ENCODE measurements at regions not wholly inside any gene's neighbourhood (a gene's known extent, or its start where the extent isn't known, plus 50 kb on each side); places are given as distances from the start of the nearest gene placed in this dataset.

DNA sequence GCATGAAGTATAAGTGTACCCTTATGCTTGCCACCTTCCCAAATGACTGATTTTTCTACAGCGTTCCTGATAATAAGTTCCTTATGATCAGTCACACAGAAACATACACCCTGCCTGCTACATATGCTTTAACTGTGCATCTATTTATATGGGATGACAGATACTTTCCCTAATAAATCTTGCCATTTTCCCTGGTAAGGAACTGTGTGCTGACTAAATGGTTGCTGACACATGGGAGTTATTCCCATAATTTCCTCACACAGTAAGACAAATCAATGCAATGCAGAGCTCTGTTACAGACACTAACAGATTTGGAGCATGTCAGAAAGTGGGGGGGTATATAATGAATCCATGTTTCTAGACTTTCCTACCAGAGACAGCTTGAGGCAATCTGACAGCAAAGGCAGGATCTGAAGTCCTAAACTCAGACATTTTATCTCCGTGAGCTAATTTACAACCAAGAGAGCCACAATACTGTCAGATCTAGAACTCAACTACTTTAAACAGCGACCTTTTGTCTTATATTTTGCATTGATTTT lies 86.9 kb upstream of the TCF12 start:
- Histone ChIP-seq H3K36me3 (ENCODE audit: control insufficient read depth, insufficient read depth, low read length) (no peaks in the 10 kb centered on the region), H3K4me3 (ENCODE audit: low read depth, low read length) (no peak overlapping the region), H3K27me3 (ENCODE audit: control insufficient read depth, insufficient read depth, low read length) (no peaks in the 10 kb centered on the region)
- DNase-seq (ENCODE audit: low read depth) = no peak
- TF ChIP-seq, protein P1, sequence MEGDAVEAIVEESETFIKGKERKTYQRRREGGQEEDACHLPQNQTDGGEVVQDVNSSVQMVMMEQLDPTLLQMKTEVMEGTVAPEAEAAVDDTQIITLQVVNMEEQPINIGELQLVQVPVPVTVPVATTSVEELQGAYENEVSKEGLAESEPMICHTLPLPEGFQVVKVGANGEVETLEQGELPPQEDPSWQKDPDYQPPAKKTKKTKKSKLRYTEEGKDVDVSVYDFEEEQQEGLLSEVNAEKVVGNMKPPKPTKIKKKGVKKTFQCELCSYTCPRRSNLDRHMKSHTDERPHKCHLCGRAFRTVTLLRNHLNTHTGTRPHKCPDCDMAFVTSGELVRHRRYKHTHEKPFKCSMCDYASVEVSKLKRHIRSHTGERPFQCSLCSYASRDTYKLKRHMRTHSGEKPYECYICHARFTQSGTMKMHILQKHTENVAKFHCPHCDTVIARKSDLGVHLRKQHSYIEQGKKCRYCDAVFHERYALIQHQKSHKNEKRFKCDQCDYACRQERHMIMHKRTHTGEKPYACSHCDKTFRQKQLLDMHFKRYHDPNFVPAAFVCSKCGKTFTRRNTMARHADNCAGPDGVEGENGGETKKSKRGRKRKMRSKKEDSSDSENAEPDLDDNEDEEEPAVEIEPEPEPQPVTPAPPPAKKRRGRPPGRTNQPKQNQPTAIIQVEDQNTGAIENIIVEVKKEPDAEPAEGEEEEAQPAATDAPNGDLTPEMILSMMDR (IDR thresholded peaks at IDR 0.05; ENCODE audit: insufficient read depth, low read length, poor library complexity, severe bottlenecking) = no peak

DNA sequence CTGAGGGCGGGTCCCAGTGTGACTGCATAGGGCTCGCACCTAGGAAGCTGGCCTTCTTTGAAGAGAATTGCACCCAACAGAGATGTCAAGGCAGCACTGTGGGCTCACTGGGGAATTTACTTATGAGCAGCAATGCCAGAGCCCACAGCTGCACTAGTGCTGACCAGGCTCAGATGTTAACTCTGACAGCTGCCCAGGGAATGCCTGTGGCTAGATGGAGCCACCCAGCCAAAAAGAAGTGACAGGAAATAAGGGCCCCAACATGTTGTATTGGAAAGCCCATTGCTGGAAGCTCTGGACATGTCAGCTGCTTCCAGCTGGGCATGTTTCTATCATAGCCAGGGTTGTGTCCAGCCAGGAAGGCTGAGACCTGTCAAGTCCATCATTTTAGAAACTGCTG lies 90.9 kb upstream of the ZNF280D start:
- no peaks in the 10 kb centered on the region for H3K27me3 ChIP-seq (ENCODE audit: control insufficient read depth, insufficient read depth, low read length)
- H3K36me3 ChIP-seq (ENCODE audit: control insufficient read depth, insufficient read depth, low read length) = no peaks in the 10 kb centered on the region
- H3K4me3 ChIP-seq (ENCODE audit: low read depth, low read length) = no peak overlapping the region
- DNase-seq (ENCODE audit: low read depth) = no peak
- TF ChIP-seq, protein P1 (IDR thresholded peaks at IDR 0.05; ENCODE audit: insufficient read depth, low read length, poor library complexity, severe bottlenecking) = no peak

DNA sequence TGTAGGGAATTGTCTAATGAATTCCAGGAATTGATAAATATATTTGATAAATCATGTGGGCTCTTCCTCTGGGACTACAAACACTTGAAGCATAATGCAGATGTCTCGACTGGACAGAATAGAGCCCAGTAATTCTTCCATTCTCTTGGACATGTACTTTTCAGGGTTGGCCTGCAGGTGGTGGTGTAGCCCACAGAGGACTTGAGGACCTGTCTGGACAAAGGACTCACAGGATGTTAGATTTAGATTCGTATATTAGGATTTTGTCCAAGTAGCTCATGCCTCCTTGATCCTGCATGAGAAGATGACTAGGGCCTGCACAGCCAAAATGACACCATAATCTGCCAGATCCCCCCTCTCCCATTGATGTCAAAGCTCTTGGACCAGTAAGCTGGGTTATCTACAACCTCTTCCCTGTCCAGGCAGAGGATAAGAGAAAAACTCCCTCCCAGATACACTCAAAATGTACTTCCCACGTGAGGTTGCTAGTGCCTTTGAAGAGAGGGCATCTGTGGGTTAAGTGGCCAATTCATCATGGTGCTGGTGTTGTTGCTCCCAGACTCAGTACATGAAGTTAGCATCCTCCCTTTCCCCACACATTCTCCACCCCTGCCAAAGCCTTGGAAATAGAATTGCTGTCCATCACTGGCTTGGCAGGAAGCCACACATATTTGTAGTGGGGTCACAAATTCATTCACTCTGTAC lies 88.6 kb upstream of the ZNF280D start:
- TF ChIP-seq, protein P1 (IDR thresholded peaks at IDR 0.05; ENCODE audit: insufficient read depth, low read length, poor library complexity, severe bottlenecking) = peak; percentile 74
- no peak for DNase-seq (ENCODE audit: low read depth)
- Histone ChIP-seq H3K27me3 (ENCODE audit: control insufficient read depth, insufficient read depth, low read length) (no peaks in the 10 kb centered on the region), H3K4me3 (ENCODE audit: low read depth, low read length) (no peak overlapping the region), H3K36me3 (ENCODE audit: control insufficient read depth, insufficient read depth, low read length) (no peaks in the 10 kb centered on the region)

DNA sequence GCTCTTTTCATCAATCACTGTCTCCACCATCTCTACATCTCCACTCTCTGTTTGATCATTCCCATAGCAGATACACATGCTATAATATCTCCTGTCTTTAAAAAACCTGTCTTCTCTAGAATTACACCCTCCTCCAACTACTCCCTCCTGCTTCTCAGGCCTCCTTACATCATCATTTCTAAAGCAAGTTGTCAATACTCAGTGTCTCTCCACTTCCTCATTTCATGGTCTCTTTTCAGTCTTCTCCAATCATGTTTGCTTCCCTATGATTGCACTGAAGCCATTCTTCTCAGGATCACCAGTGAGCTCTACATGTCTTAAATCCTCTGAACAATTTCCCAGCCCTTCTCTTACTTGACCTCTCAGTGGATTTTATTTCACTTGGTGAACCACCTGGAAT lies 87.0 kb upstream of the ZNF280D start:
- Histone ChIP-seq H3K27me3 (ENCODE audit: control insufficient read depth, insufficient read depth, low read length) (no peaks in the 10 kb centered on the region), H3K4me3 (ENCODE audit: low read depth, low read length) (no peak overlapping the region)

DNA sequence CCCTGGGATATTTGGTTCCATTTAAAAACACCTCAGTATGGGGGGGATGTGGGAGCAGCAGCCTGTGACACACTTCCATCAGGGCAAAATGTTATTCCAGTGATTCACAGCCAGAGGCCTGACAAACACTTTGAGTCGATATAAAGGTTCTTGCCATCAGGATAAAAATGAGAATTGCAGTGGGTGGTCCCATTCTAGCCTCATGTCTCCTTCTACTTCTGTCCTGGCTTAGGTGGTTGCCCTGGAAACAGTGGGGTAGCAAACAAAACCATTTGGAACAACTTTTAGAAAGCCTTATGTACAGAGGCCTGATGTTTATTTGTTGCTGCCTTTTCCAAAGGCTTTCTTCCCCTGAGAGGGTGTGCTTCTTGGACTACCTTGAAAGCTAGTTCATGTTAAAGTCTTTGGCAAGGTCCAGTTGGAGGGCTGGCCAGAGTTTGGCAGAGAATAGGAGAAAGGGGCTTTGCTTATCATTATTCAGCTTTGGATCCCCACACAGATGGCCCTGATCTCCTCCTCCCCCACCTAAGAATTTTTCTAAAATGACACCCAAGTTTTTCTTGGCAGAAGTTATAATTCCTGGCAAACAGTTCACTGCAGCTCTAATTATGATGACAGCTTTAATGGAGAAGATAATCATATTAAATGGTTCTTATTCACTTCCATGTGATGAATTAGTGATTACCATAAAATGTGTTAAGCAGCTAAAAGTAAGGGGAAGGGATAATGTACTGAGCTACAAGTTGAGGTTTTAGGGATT lies 84.2 kb upstream of the ZNF280D start:
- H3K4me3 ChIP-seq (ENCODE audit: low read depth, low read length) = no peak overlapping the region
- no peaks in the 10 kb centered on the region for H3K36me3 ChIP-seq (ENCODE audit: control insufficient read depth, insufficient read depth, low read length)
- DNase-seq (ENCODE audit: low read depth) = peak; percentile 75
- H3K27me3 ChIP-seq (ENCODE audit: control insufficient read depth, insufficient read depth, low read length) = no peaks in the 10 kb centered on the region
- TF ChIP-seq, protein P1 (IDR thresholded peaks at IDR 0.05; ENCODE audit: insufficient read depth, low read length, poor library complexity, severe bottlenecking) = no peak

More for the DNA sequence above, 87.0 kb upstream of the ZNF280D start:
- TF ChIP-seq, protein P1 (IDR thresholded peaks at IDR 0.05; ENCODE audit: insufficient read depth, low read length, poor library complexity, severe bottlenecking) = no peak
- H3K36me3 ChIP-seq (ENCODE audit: control insufficient read depth, insufficient read depth, low read length) = no peaks in the 10 kb centered on the region
- DNase-seq (ENCODE audit: low read depth) = no peak
